ENCODE measurements at regions not wholly inside any gene's neighbourhood (a gene's known extent, or its start where the extent isn't known, plus 50 kb on each side); places are given as distances from the start of the nearest gene placed in this dataset.

DNA sequence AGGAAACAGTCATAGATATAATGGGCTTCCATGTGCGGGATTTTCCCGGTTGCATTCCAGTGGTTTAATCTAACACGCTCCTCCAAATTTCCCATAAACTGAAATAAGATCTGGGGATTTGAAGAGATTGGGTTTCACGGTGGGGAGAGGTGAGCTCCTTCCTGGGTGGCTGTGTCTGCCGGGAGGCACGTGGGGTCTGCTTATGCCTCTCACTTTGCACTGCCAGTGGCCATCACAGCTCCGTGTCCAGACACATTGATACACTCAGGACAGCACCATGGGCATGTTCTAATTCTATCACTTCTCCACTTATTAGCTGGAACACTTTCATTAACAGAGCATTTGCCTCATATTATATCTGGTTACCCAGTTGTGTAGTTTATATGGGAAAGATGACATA, 73.4 kb downstream of the SOX1 start:
- TF ChIP-seq, protein P1, sequence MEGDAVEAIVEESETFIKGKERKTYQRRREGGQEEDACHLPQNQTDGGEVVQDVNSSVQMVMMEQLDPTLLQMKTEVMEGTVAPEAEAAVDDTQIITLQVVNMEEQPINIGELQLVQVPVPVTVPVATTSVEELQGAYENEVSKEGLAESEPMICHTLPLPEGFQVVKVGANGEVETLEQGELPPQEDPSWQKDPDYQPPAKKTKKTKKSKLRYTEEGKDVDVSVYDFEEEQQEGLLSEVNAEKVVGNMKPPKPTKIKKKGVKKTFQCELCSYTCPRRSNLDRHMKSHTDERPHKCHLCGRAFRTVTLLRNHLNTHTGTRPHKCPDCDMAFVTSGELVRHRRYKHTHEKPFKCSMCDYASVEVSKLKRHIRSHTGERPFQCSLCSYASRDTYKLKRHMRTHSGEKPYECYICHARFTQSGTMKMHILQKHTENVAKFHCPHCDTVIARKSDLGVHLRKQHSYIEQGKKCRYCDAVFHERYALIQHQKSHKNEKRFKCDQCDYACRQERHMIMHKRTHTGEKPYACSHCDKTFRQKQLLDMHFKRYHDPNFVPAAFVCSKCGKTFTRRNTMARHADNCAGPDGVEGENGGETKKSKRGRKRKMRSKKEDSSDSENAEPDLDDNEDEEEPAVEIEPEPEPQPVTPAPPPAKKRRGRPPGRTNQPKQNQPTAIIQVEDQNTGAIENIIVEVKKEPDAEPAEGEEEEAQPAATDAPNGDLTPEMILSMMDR (IDR thresholded peaks at IDR 0.05) = no peak
- no peak for TF ChIP-seq POLR2A (IDR thresholded peaks at IDR 0.05)

All from testis (tissue), 2 donors.